ENCODE measurements at regions not wholly inside any gene's neighbourhood (a gene's known extent, or its start where the extent isn't known, plus 50 kb on each side); places are given as distances from the start of the nearest gene placed in this dataset.

GRCh38 chr2:41736105-41736567, 311.7 kb upstream of the PKDCC start:
- TF ChIP-seq TAF1 (IDR thresholded peaks at IDR 0.05; ENCODE audit: low read depth, low read length) = no peak
- TF ChIP-seq POLR2AphosphoS5 (IDR thresholded peaks at IDR 0.05; ENCODE audit: low read depth, low read length) = no peak
